ENCODE measurements at regions not wholly inside any gene's neighbourhood (a gene's known extent, or its start where the extent isn't known, plus 50 kb on each side); places are given as distances from the start of the nearest gene placed in this dataset.
"Not testable (repeated sequence)": the region's sequence is repeated elsewhere in the genome, so short reads cannot be mapped to it uniquely, and the experiment has no call there.

GRCh38 chr20:57813509-57814269, 103.9 kb upstream of the PMEPA1 start:
- no peak for DNase-seq (ENCODE audit: low read depth)
- no peak overlapping the region for H3K4me3 ChIP-seq (ENCODE audit: low read depth, low read length)
- TF ChIP-seq CTCF (IDR thresholded peaks at IDR 0.05; ENCODE audit: insufficient read depth, low read depth, low read length): no peak

GRCh38 chr20:57812632-57813031, 102.8 kb upstream of the PMEPA1 start:
- H3K4me3 ChIP-seq (ENCODE audit: low read depth, low read length): not testable (repeated sequence)

GRCh38 chr20:57811374-57812020, 101.7 kb upstream of the PMEPA1 start:
- H3K4me3 ChIP-seq (ENCODE audit: low read depth, low read length): no peak overlapping the region
- no peak for DNase-seq (ENCODE audit: low read depth)
- TF ChIP-seq CTCF (IDR thresholded peaks at IDR 0.05; ENCODE audit: insufficient read depth, low read depth, low read length): no peak

More at GRCh38 chr20:57812632-57813031, 102.8 kb upstream of the PMEPA1 start:
- DNase-seq (ENCODE audit: low read depth): not testable (repeated sequence)

- no peak overlapping the region for H3K4me3 ChIP-seq (ENCODE audit: low read depth, low read length)
- TF ChIP-seq CTCF (IDR thresholded peaks at IDR 0.05; ENCODE audit: insufficient read depth, low read depth, low read length): no peak
- no peak for DNase-seq (ENCODE audit: low read depth)
Measured at GRCh38 chr20:57810511-57811373, 100.9 kb upstream of the PMEPA1 start.

GRCh38 chr20:57809661-57810172, 99.9 kb upstream of the PMEPA1 start:
- no peak for TF ChIP-seq CTCF (IDR thresholded peaks at IDR 0.05; ENCODE audit: insufficient read depth, low read depth, low read length)
- no peak overlapping the region for H3K4me3 ChIP-seq (ENCODE audit: low read depth, low read length)
- DNase-seq (ENCODE audit: low read depth): no peak

- no peak for DNase-seq (ENCODE audit: low read depth)
- TF ChIP-seq CTCF (IDR thresholded peaks at IDR 0.05; ENCODE audit: insufficient read depth, low read depth, low read length): no peak
- no peak overlapping the region for H3K4me3 ChIP-seq (ENCODE audit: low read depth, low read length)
Measured at GRCh38 chr20:57809149-57809548, 99.3 kb upstream of the PMEPA1 start.
